LNCaP clone FGC (cell line): ENCODE measurements at regions not wholly inside any gene's neighbourhood (a gene's known extent, or its start where the extent isn't known, plus 50 kb on each side); places are given as distances from the start of the nearest gene placed in this dataset.
"Not testable (repeated sequence)": the region's sequence is repeated elsewhere in the genome, so short reads cannot be mapped to it uniquely, and the experiment has no call there.

ENCODE experiments used
- DNase-seq: peaks from one replicate; pipeline ENCODE4 v3.0.0-alpha.2; 2011; ENCODE audit warnings: low read depth
- H3K4me3 ChIP-seq: 2 replicates; pipeline ENCODE4 v1.5.1; 2011; ENCODE audit warnings: mild to moderate bottlenecking, low read depth, low read length, control low read depth
- TF ChIP-seq, protein P1 (sequence below): IDR thresholded peaks from 2 replicates; pipeline ENCODE4 v1.5.1; 2012; ENCODE audit warnings: mild to moderate bottlenecking; ENCODE audit not compliant: control insufficient read depth, insufficient read depth; ENCODE audit errors: extremely low read depth

DNA sequence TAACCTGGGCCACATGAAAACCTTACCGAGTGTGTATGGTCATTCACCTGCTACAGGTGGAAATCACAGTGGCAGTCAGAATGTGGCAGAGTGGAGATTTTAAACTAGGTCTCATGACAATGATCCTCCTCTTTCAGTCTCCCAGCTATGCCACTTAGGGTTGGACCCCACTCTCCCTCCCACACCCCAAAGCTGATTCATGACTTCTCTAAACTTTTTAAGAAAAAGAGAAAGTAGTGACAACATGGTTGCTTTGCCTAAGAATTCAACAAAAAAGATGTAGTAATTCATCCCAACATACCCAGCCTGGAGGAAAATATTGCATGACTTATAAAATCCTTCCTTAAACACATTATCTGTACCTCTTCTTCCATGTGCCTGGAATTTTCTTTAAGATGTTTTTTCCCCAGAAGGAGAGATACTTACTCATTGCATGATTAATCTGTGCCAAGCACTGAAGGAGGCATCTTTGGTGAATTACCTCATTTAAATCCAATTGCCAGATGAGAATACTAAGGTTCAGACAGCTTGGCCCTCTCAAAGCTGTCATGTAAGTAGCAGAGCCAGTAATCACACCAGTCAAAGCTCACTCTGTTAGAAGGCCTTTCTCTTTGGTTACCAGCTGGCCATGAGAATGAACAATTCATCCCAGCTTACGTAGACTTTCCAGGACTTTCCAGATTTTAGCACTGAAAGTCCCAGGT, 119.9 kb downstream of the COPRS start:
- no peak overlapping the region for H3K4me3 ChIP-seq
- TF ChIP-seq, protein P1, sequence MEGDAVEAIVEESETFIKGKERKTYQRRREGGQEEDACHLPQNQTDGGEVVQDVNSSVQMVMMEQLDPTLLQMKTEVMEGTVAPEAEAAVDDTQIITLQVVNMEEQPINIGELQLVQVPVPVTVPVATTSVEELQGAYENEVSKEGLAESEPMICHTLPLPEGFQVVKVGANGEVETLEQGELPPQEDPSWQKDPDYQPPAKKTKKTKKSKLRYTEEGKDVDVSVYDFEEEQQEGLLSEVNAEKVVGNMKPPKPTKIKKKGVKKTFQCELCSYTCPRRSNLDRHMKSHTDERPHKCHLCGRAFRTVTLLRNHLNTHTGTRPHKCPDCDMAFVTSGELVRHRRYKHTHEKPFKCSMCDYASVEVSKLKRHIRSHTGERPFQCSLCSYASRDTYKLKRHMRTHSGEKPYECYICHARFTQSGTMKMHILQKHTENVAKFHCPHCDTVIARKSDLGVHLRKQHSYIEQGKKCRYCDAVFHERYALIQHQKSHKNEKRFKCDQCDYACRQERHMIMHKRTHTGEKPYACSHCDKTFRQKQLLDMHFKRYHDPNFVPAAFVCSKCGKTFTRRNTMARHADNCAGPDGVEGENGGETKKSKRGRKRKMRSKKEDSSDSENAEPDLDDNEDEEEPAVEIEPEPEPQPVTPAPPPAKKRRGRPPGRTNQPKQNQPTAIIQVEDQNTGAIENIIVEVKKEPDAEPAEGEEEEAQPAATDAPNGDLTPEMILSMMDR, result no peak
- DNase-seq, result no peak

DNA sequence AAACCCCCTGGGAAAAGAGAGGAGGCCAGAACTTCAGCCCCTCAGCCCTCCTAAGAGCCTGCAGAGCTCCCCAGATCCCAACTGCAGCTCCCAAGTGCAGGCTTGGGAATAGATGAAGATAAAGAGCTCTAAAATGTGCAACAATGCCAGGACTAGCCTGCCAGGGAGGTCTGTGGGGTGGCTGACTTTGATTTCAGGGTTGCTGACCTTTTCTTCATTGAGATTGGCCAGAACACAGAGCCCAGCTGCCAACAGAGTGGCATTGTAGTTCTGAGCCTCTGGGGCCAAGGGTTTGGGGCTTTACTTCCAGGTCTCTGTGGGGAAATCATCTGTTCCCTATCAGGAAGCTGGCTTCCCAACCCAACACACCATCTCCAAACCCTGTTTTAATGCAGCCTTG, 120.6 kb downstream of the COPRS start:
- DNase-seq, result no peak

DNA sequence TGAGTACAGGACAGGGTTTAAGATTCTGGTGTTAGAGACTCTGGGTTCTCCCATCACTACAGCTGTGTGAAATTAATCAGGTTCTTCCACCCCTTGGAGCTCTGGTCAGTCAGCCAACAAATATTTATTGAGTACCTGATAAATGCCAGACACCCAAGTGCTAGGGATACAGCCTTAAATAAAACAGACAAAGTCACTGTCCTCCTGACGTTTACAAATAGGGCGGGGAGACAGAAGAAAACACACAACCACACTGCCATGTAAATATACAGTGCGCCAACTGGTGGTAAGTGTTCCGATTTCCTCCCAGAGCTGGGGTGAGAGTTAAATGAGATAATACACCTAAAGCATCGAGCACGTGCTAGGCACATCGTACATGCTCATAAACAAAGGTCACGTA, 121.0 kb downstream of the COPRS start:
- no peak overlapping the region for H3K4me3 ChIP-seq
- peak; percentile 69 for DNase-seq
- TF ChIP-seq, protein P1, result peak; percentile 62

More for the DNA sequence above, 120.6 kb downstream of the COPRS start:
- TF ChIP-seq, protein P1, result no peak
- H3K4me3 ChIP-seq, result no peak overlapping the region

DNA sequence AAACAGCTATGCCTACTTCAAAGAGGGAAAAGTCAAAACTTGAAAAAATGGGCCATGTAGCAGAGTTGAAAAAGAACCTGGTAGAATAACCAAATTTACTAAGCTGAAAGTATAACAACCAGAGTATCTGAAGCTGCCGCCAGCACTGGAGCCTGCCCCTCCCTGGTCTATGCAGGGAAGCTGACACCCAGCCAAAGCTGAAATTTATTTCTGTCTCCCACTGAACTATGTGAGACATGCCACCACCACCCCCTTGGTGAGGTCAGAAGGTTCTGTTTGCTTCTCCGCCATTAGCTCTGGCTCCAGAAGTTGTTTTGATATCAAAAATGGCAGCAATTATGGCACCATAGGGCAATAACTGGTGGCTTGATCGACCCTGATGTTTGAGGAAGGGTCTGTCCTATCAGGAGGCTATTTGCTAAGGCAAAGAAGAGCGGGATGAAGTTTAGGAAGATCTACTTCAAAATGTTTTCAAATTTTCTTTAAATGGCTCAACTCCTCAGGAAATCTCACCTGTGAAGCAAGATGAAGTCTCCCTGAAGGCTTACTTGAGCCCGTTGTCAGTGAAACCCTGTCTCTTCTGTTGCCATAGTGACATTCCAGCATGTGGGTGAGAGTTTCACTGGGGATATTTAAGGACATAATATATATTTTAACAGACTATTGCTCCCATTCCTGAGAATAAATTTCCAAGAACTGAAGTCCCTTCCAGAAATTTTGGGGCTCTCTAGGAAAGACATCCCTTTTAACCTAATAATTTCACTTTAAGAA, 122.0 kb downstream of the COPRS start:
- TF ChIP-seq, protein P1, result no peak
- no peak for DNase-seq

DNA sequence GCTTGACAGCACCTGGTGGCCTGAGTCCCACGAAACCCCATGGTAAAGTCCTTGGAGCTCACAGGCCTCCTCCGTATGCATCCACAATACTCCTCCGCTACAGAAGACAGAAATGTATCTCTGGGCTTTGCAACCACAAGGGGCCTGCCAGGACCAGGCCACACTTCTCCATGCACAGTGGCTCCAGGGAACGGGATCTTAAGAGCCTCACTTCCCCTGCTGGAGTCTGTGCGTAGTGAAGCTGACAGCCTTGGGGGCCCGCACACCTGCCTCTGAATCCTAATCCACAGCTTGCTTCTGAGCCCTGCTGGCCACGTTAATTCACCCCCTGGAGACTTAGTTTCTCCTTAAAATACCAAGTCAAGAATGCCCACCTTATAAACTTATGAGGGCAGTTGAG, 125.7 kb downstream of the COPRS start:
- DNase-seq, result no peak
- TF ChIP-seq, protein P1, result no peak
- no peak overlapping the region for H3K4me3 ChIP-seq

More for the DNA sequence above, 122.0 kb downstream of the COPRS start:
- H3K4me3 ChIP-seq, result no peak overlapping the region

DNA sequence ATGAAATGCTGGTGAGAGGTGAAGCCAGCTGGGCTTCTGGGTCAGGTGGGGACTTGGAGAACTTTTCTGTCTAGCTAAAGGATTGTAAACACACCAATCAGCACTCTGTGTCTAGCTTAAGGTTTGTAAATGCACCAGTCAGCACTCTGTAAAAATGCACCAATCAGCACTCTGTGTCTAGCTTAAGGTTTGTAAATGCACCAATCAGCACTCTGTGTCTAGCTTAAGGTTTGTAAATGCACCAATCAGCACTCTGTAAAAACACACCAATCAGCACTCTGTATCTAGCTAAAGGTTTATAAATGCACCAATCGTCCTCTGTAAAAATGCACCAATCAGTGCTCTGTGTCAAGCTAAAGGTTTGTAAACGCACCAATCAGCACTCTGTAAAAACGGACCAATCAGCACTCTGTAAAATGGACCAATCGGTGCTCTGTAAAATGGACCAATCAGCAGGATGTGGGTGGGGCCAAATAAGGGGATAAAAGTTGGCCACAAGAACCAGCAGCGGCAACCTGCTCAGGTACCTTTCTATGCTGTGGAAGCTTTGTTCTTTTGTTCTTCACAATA, 127.4 kb downstream of the COPRS start:
- H3K4me3 ChIP-seq, result not testable (repeated sequence)

DNA sequence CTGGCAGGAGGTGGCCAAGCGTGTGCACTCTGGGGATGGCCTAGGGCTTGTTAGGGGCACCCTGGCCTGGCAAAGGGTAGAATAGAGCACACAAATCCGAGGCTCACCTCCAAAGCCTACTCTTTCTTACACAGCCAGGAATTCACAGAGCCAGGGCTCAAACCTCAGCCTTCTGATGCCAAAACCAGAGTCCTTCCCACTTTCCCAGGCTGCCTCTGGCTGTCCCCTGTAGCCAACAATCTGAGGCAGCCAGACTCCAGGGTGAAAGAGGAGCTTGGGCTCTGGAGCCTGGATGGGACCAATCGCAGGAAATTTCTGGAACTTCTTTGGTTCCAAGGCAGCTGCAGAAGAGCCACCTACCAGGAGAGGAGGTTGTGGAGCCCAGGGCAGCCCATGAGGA, 127.9 kb downstream of the COPRS start:
- no peak for DNase-seq
- TF ChIP-seq, protein P1, result no peak
- no peak overlapping the region for H3K4me3 ChIP-seq

More for the DNA sequence above, 127.4 kb downstream of the COPRS start:
- DNase-seq, result not testable (repeated sequence)
